Fibroblast of lung (primary cell): ENCODE measurements at regions not wholly inside any gene's neighbourhood (a gene's known extent, or its start where the extent isn't known, plus 50 kb on each side); places are given as distances from the start of the nearest gene placed in this dataset.
"Not testable (repeated sequence)": the region's sequence is repeated elsewhere in the genome, so short reads cannot be mapped to it uniquely, and the experiment has no call there.

ENCODE experiments used
- CTCF ChIP-seq, 2 donors: IDR thresholded peaks in 1 of 2; conservative IDR thresholded peaks in 1 of 2; 1 replicate in 1 of 2; 2 replicates in 1 of 2; pipeline ENCODE4 v1.5.1; 2011 to 2012; ENCODE audit warnings: low read length in 2 of 2, control low read depth in 1 of 2, inconsistent platforms in 1 of 2, low read depth in 1 of 2, mild to moderate bottlenecking in 1 of 2
- EZH2 ChIP-seq: IDR thresholded peaks from 2 replicates; pipeline ENCODE4 v1.5.1; 2012; ENCODE audit warnings: low read length, control low read depth, mild to moderate bottlenecking; ENCODE audit errors: missing control alignments

- not testable (repeated sequence) for TF ChIP-seq CTCF (conservative IDR thresholded peaks at IDR 0.05 in 1 of 2, IDR thresholded peaks at IDR 0.05 in 1 of 2; ENCODE audit: low read depth in 1 of 2, low read length in 2 of 2); EZH2
Measured at GRCh38 chr16:29264080-29264837, 142.3 kb downstream of the NPIPB11 start.
